ENCODE measurements at regions not wholly inside any gene's neighbourhood (a gene's known extent, or its start where the extent isn't known, plus 50 kb on each side); places are given as distances from the start of the nearest gene placed in this dataset.
A peak's percentile ranks its signal among the peaks of the same experiment; 100 is the strongest.

DNA sequence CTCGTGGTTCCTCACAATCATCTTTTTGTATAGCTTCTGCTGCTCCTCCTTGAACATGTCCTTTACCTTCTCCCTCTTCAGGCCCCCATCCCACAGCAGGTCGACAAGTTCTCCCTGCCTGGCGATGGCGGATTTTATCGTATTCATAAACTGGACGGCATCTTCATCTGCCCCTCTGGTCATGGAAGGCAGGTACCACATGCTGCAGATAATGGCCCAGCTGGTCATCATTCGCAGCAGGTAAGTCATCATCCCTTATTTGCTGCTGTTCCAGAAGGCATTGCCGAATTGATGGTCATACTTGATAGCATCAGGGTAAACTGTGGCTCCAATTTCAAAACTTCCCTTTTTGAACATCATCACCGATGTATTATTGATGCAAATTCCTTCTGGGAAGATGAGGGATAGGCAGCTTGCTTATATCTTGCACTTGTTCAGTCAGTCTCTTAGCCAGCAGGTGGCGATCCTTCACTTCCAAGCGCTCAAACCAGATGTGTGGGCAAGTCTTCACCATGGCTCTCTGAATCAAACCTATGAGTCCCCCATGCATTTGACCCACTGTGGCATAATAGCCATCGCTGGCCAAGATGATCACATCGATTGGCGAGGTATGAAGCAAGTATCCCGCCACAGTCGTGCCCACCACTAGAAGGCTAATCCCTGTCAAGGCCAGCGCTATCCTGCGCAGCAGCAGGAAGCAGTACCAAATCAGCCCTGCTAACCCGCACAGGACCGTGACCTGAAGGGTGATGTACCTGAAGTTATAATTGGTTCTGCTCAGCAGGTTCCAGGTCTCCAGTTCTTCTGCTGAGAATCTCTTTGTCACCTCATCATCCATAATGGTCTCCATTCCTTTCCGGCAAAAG is 381.5 kb upstream of the STXBP6 start:
- Histone ChIP-seq H3K27ac (no peak overlapping the region), H3K27me3 (no peaks in the 10 kb centered on the region), H3K4me1 (no peaks in the 10 kb centered on the region), H3K9me3 (peaks cover 0 to 5% (median 0%) of the 10 kb centered on the region in 3 donors), H3K36me3 (no peaks in the 10 kb centered on the region), H3K4me3 (no peak overlapping the region)
- TF ChIP-seq EP300 (IDR thresholded peaks at IDR 0.05) (no peak), POLR2A (IDR thresholded peaks at IDR 0.05) (no peak), POLR2AphosphoS5 (IDR thresholded peaks at IDR 0.05) (no peak)
- TF ChIP-seq, protein P1, sequence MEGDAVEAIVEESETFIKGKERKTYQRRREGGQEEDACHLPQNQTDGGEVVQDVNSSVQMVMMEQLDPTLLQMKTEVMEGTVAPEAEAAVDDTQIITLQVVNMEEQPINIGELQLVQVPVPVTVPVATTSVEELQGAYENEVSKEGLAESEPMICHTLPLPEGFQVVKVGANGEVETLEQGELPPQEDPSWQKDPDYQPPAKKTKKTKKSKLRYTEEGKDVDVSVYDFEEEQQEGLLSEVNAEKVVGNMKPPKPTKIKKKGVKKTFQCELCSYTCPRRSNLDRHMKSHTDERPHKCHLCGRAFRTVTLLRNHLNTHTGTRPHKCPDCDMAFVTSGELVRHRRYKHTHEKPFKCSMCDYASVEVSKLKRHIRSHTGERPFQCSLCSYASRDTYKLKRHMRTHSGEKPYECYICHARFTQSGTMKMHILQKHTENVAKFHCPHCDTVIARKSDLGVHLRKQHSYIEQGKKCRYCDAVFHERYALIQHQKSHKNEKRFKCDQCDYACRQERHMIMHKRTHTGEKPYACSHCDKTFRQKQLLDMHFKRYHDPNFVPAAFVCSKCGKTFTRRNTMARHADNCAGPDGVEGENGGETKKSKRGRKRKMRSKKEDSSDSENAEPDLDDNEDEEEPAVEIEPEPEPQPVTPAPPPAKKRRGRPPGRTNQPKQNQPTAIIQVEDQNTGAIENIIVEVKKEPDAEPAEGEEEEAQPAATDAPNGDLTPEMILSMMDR (IDR thresholded peaks at IDR 0.05): peak in 1 of 4 experiments; percentile 43
- 83 to 88% methylated on average over 7 to 16 of the region's 21 CpGs for WGBS, 2 donors (ENCODE audit: low coverage in 1 of 2)
- no peak for ATAC-seq

DNA sequence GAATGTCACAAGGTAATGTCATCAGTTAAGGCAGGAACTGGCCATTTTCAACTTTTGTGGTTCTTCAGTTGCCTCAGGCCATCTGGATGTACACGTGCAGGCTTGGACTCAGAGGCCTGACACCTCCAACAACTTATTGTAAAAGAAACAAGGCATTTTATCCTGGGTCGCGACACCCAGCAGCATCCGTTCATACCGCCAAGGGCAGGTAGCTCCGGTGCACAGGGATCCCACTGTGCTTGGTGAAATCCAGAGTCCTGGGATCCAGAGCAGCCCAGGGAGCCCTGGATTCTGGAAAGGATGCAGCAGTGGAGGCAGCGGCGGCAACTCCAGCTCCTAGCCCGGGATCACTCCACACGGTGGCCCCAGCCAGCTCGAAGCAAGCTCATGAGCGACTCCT is 380.9 kb upstream of the STXBP6 start:
- no peaks in the 10 kb centered on the region for H3K36me3 ChIP-seq
- peaks cover 0 to 5% (median 0%) of the 10 kb centered on the region in 3 donors for H3K9me3 ChIP-seq
- whole genome bisulfite sequencing, 2 donors (ENCODE audit: low coverage in 1 of 2): 100% methylated on average over 3 of the region's 12 CpGs; no CpG with 5 or more reads in 1 of the 2 donors
- no peaks in the 10 kb centered on the region for H3K4me1 ChIP-seq
- no peak overlapping the region for H3K27ac ChIP-seq
- no peaks in the 10 kb centered on the region for H3K27me3 ChIP-seq
- H3K4me3 ChIP-seq: no peak overlapping the region
- ATAC-seq: no peak
- TF ChIP-seq, protein P1 (IDR thresholded peaks at IDR 0.05): no peak
- no peak for TF ChIP-seq EP300 (IDR thresholded peaks at IDR 0.05)
- no peak for TF ChIP-seq POLR2AphosphoS5 (IDR thresholded peaks at IDR 0.05)
- no peak for TF ChIP-seq POLR2A (IDR thresholded peaks at IDR 0.05)

DNA sequence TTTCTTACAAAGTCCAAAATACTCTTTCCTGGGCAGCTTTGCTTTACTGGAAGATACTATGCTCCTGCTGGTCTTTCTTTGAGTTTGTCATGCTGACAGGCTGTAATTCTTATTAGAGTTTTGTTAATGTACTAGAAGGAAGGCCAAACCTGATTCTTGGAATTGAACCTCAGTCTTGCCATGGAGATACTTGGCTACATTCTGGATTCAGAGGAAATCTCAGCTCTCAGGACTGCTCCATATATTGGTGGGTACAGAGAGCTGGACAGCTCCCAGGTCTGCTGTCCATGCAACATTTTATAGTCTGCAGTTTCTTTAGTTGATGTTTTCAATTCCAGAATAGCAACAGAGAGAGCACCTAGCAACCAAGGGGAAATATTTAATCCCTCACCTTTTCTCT is 363.1 kb upstream of the STXBP6 start:
- Histone ChIP-seq H3K4me1 (peaks cover 0 to 30% (median 4%) of the 10 kb centered on the region in 3 donors), H3K27me3 (no peaks in the 10 kb centered on the region), H3K4me3 (no peak overlapping the region), H3K9me3 (no peaks in the 10 kb centered on the region), H3K36me3 (no peaks in the 10 kb centered on the region), H3K27ac (no peak overlapping the region)
- ATAC-seq: no peak
- TF ChIP-seq, protein P1 (IDR thresholded peaks at IDR 0.05): no peak
- TF ChIP-seq POLR2AphosphoS5 (IDR thresholded peaks at IDR 0.05) (no peak), EP300 (IDR thresholded peaks at IDR 0.05) (no peak), POLR2A (IDR thresholded peaks at IDR 0.05) (no peak)

DNA sequence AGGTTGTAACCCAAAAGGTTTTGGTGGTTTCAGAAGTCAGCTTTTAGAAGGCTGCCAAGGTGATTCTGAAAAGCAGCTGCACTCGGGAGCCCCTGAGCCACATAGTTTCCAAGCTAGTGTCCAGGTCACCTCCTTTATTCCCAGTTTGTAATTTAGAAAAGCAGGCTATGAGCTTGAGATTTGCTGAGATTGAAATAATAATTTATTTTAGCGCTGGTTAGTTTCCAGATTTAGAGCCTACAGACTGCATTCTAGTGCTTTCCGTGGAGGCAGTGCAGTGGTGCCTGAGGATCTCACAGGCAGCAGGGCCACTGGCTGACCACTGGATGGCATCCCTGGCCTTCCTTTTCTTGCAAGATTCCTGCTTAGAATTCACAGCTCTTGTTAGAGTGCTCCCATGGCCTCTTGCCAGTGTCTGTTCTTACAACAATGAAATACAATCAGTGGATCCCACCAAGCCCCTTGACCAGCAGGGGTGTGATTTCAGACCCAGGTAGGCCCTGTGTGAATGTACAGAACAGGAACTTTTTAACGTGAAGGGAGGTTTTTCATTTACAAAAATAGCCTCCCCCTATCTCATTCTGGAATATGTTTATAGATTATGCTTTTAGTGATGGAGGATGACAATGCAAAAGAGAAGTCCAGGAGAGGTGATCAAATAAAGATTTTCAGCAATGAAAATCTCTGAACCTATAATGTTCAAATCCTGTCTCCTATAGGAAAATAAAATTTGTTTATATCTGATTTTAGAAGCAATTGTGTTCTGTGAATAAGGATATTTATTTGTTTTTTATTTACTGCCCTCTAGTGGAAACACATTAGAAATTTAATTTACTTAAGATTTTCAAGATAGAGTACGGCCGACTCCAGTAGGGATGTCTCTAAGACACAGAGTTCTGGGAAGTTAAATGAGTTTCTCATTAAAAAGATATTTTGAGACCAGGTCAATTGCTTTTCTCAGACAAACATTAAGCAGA is 362.1 kb upstream of the STXBP6 start:
- ATAC-seq: no peak
- H3K9me3 ChIP-seq: no peaks in the 10 kb centered on the region
- H3K4me1 ChIP-seq: peaks cover 0 to 30% (median 4%) of the 10 kb centered on the region in 3 donors
- no peaks in the 10 kb centered on the region for H3K27me3 ChIP-seq
- TF ChIP-seq, protein P1 (IDR thresholded peaks at IDR 0.05): peak in 1 of 4 experiments; percentile 55
- TF ChIP-seq EP300 (IDR thresholded peaks at IDR 0.05): no peak
- 18 to 32% methylated on average over 4 to 6 of the region's 6 CpGs for WGBS, 2 donors (ENCODE audit: low coverage in 1 of 2)
- H3K4me3 ChIP-seq: no peak overlapping the region
- H3K36me3 ChIP-seq: no peaks in the 10 kb centered on the region
- no peak overlapping the region for H3K27ac ChIP-seq
